ENCODE measurements at regions not wholly inside any gene's neighbourhood (a gene's known extent, or its start where the extent isn't known, plus 50 kb on each side); places are given as distances from the start of the nearest gene placed in this dataset.

DNA sequence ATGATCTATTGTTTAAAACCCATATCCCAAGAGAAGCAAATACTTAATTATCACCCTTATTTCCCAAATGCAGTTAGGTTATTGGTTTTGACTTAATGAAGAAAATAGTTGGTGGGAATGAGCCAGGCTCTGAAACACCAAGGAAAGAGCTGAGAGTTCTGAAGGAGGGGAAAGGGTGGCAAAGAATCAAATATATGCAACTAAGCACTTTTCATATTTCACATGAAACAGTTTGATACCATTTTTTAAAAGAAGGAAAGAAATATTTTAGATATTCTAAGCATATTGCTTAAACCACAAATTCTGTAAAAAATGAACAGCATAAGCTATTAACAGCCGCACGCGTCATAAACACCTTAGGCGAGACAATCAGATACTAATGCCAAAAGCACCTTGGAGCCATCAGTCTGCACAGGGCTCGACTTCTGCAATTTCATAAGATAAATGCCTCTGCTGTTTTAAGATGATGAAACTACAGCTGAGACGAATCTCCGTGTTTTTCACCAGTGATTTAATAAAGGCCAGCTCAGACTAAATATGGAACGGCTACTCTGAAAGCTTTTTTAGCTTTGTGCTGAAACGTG, 371.7 kb downstream of the EN1 start:
- 75 to 76% methylated on average over 9 of the region's 9 CpGs for WGBS, 2 donors
- intact Hi-C loops (cut with DNase I) = no loop called here

GRCh38 chr2:118474541-118474920, 372.9 kb downstream of the EN1 start:
- no peak overlapping the region for H3K4me3 ChIP-seq
- H3K27me3 ChIP-seq = peaks cover 0 to 13% (median 0%) of the 10 kb centered on the region in 4 donors
- intact Hi-C loops (cut with DNase I) = no loop called here
- H3K27ac ChIP-seq = no peak overlapping the region
- no peaks in the 10 kb centered on the region for H3K9me3 ChIP-seq
- H3K36me3 ChIP-seq = no peaks in the 10 kb centered on the region
- H3K4me1 ChIP-seq = no peaks in the 10 kb centered on the region
- WGBS, 2 donors = 36 to 72% methylated on average over 3 of the region's 3 CpGs
- TF ChIP-seq CTCF (IDR thresholded peaks at IDR 0.05) = no peak
- no peak for DNase-seq

More for the DNA sequence above, 371.7 kb downstream of the EN1 start:
- H3K9me3 ChIP-seq = no peaks in the 10 kb centered on the region
- DNase-seq = no peak
- no peak overlapping the region for H3K4me3 ChIP-seq
- H3K27me3 ChIP-seq = peaks cover 0 to 13% (median 0%) of the 10 kb centered on the region in 4 donors
- no peak overlapping the region for H3K27ac ChIP-seq
- no peaks in the 10 kb centered on the region for H3K4me1 ChIP-seq
- TF ChIP-seq POLR2A (IDR thresholded peaks at IDR 0.05) (no peak), CTCF (IDR thresholded peaks at IDR 0.05) (no peak)
- no peaks in the 10 kb centered on the region for H3K36me3 ChIP-seq

DNA sequence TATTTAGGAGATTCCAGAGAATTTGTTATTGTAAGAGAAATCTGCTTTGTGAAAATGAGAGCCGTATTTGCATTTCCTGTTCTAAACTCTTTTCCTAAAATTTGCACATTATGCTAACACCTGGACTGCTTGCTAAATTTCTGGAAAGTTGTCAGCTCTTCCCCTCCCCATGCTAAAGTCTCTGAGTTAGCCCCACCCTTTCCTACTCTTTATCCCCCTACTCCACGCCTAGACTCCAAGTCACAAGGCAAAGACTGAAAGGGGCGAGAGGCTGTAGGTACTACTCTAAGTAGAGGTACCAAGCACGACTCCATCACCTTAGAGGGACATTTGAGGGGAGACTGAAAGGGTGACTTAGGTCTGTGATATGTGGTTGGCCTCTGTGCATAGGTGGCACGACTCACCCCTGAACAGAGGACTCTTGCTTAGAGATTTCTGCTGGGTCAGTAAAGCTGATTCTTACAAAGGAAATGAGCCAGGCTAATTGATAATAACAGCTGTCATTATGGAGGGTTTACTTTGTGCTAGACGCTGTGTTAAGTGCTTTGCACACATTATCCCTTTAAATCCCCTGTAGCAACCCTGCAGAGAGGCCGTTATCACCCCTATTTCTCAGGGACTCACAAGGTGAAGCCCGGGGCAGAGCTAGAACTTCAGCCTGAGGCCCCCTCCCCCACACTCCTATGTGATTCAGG, 373.5 kb downstream of the EN1 start:
- H3K9me3 ChIP-seq = no peaks in the 10 kb centered on the region
- no peak for DNase-seq
- no peaks in the 10 kb centered on the region for H3K36me3 ChIP-seq
- H3K4me3 ChIP-seq = no peak overlapping the region
- peaks cover 0 to 10% (median 0%) of the 10 kb centered on the region in 4 donors for H3K27me3 ChIP-seq
- WGBS, 2 donors = 32 to 33% methylated on average over 7 to 8 of the region's 8 CpGs
- TF ChIP-seq CTCF (IDR thresholded peaks at IDR 0.05) (no peak), POLR2A (IDR thresholded peaks at IDR 0.05) (no peak)
- intact Hi-C loops (cut with DNase I) = no loop called here
- no peaks in the 10 kb centered on the region for H3K4me1 ChIP-seq
- no peak overlapping the region for H3K27ac ChIP-seq

- no peak for DNase-seq
- H3K9me3 ChIP-seq = no peaks in the 10 kb centered on the region
- peaks cover 0 to 9% (median 0%) of the 10 kb centered on the region in 4 donors for H3K27me3 ChIP-seq
- no peak overlapping the region for H3K27ac ChIP-seq
- no peaks in the 10 kb centered on the region for H3K36me3 ChIP-seq
- no peak for TF ChIP-seq CTCF (IDR thresholded peaks at IDR 0.05)
- TF ChIP-seq POLR2A (IDR thresholded peaks at IDR 0.05) = no peak
- 51 to 53% methylated on average over 5 of the region's 5 CpGs for WGBS, 2 donors
- H3K4me1 ChIP-seq = no peaks in the 10 kb centered on the region
- no peak overlapping the region for H3K4me3 ChIP-seq
- intact Hi-C loops (cut with DNase I) = no loop called here
These were observed 374.2 kb downstream of the EN1 start for GRCh38 chr2:118473241-118473640.

DNA sequence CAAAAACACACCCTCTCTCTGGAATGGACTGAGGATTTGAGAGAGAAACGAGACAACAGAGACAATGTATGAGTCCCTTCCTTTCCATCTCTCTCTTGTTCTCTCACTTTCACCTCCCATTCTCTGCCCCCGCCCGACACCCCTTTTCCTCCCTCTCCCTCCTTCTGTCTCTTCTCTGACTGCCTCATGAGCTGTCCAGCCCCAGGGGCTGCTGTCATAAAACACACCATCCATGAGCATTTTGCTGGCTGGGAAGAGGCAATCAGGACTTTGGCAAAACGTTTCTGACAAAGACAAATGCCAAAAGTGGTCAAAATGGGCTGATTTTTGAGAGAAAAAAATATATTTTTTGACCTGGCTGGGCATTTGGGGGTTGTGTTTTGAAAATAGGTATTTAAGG, 377.2 kb downstream of the EN1 start:
- intact Hi-C loops (cut with DNase I) = no loop called here

More for the DNA sequence above, 377.2 kb downstream of the EN1 start:
- no peak for DNase-seq
- TF ChIP-seq POLR2A (IDR thresholded peaks at IDR 0.05) (no peak), CTCF (IDR thresholded peaks at IDR 0.05) (no peak)
- Histone ChIP-seq H3K27ac (no peak overlapping the region), H3K36me3 (no peaks in the 10 kb centered on the region), H3K9me3 (no peaks in the 10 kb centered on the region), H3K4me1 (no peaks in the 10 kb centered on the region), H3K27me3 (peaks cover 0 to 10% (median 0%) of the 10 kb centered on the region in 4 donors), H3K4me3 (no peak overlapping the region)
- WGBS, 2 donors = 42 to 51% methylated on average over 4 of the region's 4 CpGs

Measured in esophagus squamous epithelium (tissue), 5 donors.